GM12878 (cell line): ENCODE measurements at regions not wholly inside any gene's neighbourhood (a gene's known extent, or its start where the extent isn't known, plus 50 kb on each side); places are given as distances from the start of the nearest gene placed in this dataset.
A peak's percentile ranks its signal among the peaks of the same experiment; 100 is the strongest.

ENCODE experiments used
- ASH2L ChIP-seq: fragments of 300-600, 200-600 bp; sonication (generic); IDR thresholded peaks from 2 replicates; pipeline ENCODE4 v1.6.1; 2017; ENCODE audit warnings: low read depth, mild to moderate bottlenecking, borderline replicate concordance
- BMI1 ChIP-seq: fragments of 450-650 bp; IDR thresholded peaks from 2 replicates; pipeline ENCODE4 v1.6.1; 2016; ENCODE audit warnings: mild to moderate bottlenecking, moderate library complexity, borderline replicate concordance
- EED ChIP-seq: sonication (generic); IDR thresholded peaks from 2 replicates; pipeline ENCODE4 v1.6.1; 2016; ENCODE audit warnings: antibody characterized with exemption, low read depth
- FOS ChIP-seq: IDR thresholded peaks from 3 replicates; pipeline ENCODE4 v1.6.1; 2011; ENCODE audit warnings: borderline replicate concordance; ENCODE audit not compliant: insufficient read length; ENCODE audit errors: extremely low read depth
- JUNB ChIP-seq: IDR thresholded peaks from 2 replicates; pipeline ENCODE4 v1.6.1; 2016; ENCODE audit warnings: antibody characterized with exemption, mild to moderate bottlenecking
- KDM1A ChIP-seq: fragments of 200-600 bp; sonication (generic); IDR thresholded peaks from 2 replicates; pipeline ENCODE4 v1.6.1; 2016; ENCODE audit warnings: borderline replicate concordance
- NBN ChIP-seq: fragments of 450-650 bp; IDR thresholded peaks from 2 replicates; pipeline ENCODE4 v1.6.1; 2016
- NFXL1 ChIP-seq: fragments of 450-650 bp; IDR thresholded peaks from 2 replicates; pipeline ENCODE4 v1.6.1; 2017; ENCODE audit warnings: antibody characterized with exemption, mild to moderate bottlenecking, borderline replicate concordance
- POLR2A ChIP-seq: IDR thresholded peaks from 2 replicates; pipeline ENCODE4 v1.6.1; 2011; ENCODE audit warnings: low read depth, mild to moderate bottlenecking, low read length
- RB1 ChIP-seq: fragments of 450-650 bp; formaldehyde crosslinking; IDR thresholded peaks from 2 replicates; pipeline ENCODE4 v1.6.1; 2017; ENCODE audit warnings: mild to moderate bottlenecking, borderline replicate concordance
- RUNX3 ChIP-seq: IDR thresholded peaks from 2 replicates; pipeline ENCODE4 v1.6.1; 2012; ENCODE audit warnings: low read length, inconsistent platforms
- SMAD1 ChIP-seq: fragments of 450-650 bp; IDR thresholded peaks from 2 replicates; pipeline ENCODE4 v1.6.1; 2018; ENCODE audit warnings: mild to moderate bottlenecking, low read depth; ENCODE audit not compliant: partially characterized antibody
- SREBF2 ChIP-seq: IDR thresholded peaks from 2 replicates; pipeline ENCODE4 v1.6.1; 2012; ENCODE audit warnings: mild to moderate bottlenecking, low read length
- TF ChIP-seq, protein P1 (sequence below): fragments of 450-650 bp; IDR thresholded peaks from 2 replicates; pipeline ENCODE4 v1.6.1; 2017; ENCODE audit warnings: mild to moderate bottlenecking, moderate library complexity
- TF ChIP-seq, protein P2 (sequence below): IDR thresholded peaks from 2 replicates; pipeline ENCODE4 v1.6.1; 2012; ENCODE audit warnings: low read depth, low read length, improper control_type of control experiment
- TF ChIP-seq, protein P3 (sequence below), 3 experiments: IDR thresholded peaks in 2 of 3; conservative IDR thresholded peaks in 1 of 3; 2 replicates each; pipeline ENCODE4 v1.5.1; 2011; ENCODE audit warnings: low read depth in 3 of 3, low read length in 3 of 3, mild to moderate bottlenecking in 3 of 3, control low read depth in 2 of 3, moderate library complexity in 2 of 3, inconsistent platforms in 1 of 3, mixed read lengths in 1 of 3; ENCODE audit not compliant: control insufficient read depth in 2 of 3, insufficient read depth in 1 of 3; ENCODE audit errors: extremely low read depth in 1 of 3
- TF ChIP-seq, protein P4 (sequence below): fragments of 450-650 bp; formaldehyde crosslinking; IDR thresholded peaks from 2 replicates; pipeline ENCODE4 v1.4.0; 2020; ENCODE audit warnings: mild to moderate bottlenecking, moderate library complexity
- TF ChIP-seq, protein P5 (sequence below): fragments of 450-650 bp; IDR thresholded peaks from 2 replicates; pipeline ENCODE4 v1.6.1; 2017; ENCODE audit warnings: mild to moderate bottlenecking

DNA sequence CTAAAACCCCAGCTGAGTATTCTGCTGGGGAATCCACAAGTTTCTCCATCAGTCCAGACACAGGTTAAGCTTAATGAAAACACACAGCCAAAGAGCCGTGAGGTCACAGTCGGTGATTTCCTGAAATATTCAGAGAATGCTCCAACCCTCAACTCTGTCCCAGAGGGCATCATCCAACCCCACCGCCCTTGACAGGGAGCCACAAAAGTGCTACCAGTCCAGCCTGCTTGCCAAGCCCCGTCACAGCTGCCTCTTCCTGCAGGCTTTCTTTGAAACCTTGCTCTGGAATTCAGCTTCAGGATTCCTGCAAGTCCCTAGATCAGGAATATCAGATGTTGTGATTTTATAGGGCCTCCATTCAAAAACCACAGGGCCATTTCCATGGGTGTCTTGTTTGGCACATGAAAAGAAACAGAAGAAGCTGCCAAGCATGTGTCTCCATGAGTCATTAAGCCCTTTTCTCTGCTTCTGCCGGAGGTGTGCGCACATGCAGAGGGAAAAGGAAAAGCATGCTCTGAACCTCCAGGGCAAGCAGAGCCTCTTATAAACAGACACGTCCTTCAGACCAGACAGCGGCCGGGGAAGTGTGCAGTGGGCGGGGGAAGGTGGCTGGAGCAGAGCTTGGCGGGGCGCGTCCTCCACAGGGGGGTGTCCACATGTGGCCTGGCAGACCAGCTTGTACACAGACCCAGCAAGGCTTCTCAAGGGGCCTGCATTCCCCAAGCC lies 164.7 kb downstream of the KATNAL1 start (continued):
- TF ChIP-seq, protein P1, sequence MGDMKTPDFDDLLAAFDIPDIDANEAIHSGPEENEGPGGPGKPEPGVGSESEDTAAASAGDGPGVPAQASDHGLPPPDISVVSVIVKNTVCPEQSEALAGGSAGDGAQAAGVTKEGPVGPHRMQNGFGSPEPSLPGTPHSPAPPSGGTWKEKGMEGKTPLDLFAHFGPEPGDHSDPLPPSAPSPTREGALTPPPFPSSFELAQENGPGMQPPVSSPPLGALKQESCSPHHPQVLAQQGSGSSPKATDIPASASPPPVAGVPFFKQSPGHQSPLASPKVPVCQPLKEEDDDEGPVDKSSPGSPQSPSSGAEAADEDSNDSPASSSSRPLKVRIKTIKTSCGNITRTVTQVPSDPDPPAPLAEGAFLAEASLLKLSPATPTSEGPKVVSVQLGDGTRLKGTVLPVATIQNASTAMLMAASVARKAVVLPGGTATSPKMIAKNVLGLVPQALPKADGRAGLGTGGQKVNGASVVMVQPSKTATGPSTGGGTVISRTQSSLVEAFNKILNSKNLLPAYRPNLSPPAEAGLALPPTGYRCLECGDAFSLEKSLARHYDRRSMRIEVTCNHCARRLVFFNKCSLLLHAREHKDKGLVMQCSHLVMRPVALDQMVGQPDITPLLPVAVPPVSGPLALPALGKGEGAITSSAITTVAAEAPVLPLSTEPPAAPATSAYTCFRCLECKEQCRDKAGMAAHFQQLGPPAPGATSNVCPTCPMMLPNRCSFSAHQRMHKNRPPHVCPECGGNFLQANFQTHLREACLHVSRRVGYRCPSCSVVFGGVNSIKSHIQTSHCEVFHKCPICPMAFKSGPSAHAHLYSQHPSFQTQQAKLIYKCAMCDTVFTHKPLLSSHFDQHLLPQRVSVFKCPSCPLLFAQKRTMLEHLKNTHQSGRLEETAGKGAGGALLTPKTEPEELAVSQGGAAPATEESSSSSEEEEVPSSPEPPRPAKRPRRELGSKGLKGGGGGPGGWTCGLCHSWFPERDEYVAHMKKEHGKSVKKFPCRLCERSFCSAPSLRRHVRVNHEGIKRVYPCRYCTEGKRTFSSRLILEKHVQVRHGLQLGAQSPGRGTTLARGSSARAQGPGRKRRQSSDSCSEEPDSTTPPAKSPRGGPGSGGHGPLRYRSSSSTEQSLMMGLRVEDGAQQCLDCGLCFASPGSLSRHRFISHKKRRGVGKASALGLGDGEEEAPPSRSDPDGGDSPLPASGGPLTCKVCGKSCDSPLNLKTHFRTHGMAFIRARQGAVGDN = peak; percentile 53; the same call in 1 of the 2 replicates
- no peak for TF ChIP-seq BMI1
- no peak for TF ChIP-seq KDM1A
- no peak for TF ChIP-seq RB1
- TF ChIP-seq, protein P2, sequence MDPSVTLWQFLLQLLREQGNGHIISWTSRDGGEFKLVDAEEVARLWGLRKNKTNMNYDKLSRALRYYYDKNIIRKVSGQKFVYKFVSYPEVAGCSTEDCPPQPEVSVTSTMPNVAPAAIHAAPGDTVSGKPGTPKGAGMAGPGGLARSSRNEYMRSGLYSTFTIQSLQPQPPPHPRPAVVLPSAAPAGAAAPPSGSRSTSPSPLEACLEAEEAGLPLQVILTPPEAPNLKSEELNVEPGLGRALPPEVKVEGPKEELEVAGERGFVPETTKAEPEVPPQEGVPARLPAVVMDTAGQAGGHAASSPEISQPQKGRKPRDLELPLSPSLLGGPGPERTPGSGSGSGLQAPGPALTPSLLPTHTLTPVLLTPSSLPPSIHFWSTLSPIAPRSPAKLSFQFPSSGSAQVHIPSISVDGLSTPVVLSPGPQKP = no peak
- TF ChIP-seq ASH2L = no peak
- TF ChIP-seq, protein P3, sequence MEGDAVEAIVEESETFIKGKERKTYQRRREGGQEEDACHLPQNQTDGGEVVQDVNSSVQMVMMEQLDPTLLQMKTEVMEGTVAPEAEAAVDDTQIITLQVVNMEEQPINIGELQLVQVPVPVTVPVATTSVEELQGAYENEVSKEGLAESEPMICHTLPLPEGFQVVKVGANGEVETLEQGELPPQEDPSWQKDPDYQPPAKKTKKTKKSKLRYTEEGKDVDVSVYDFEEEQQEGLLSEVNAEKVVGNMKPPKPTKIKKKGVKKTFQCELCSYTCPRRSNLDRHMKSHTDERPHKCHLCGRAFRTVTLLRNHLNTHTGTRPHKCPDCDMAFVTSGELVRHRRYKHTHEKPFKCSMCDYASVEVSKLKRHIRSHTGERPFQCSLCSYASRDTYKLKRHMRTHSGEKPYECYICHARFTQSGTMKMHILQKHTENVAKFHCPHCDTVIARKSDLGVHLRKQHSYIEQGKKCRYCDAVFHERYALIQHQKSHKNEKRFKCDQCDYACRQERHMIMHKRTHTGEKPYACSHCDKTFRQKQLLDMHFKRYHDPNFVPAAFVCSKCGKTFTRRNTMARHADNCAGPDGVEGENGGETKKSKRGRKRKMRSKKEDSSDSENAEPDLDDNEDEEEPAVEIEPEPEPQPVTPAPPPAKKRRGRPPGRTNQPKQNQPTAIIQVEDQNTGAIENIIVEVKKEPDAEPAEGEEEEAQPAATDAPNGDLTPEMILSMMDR (IDR thresholded peaks at IDR 0.05 in 2 of 3, conservative IDR thresholded peaks at IDR 0.05 in 1 of 3; ENCODE audit: control insufficient read depth in 2 of 3, extremely low read depth in 1 of 3, insufficient read depth in 1 of 3, low read depth in 3 of 3, low read length in 3 of 3) = no peak
- TF ChIP-seq NFXL1 = no peak
- peak; percentile 78 for TF ChIP-seq EED
- peak; percentile 76 for TF ChIP-seq RUNX3
- TF ChIP-seq NBN = 0 out of 2 replicates have a peak, but pooled peaks have one; percentile 6
- TF ChIP-seq FOS = no peak
- TF ChIP-seq, protein P4, sequence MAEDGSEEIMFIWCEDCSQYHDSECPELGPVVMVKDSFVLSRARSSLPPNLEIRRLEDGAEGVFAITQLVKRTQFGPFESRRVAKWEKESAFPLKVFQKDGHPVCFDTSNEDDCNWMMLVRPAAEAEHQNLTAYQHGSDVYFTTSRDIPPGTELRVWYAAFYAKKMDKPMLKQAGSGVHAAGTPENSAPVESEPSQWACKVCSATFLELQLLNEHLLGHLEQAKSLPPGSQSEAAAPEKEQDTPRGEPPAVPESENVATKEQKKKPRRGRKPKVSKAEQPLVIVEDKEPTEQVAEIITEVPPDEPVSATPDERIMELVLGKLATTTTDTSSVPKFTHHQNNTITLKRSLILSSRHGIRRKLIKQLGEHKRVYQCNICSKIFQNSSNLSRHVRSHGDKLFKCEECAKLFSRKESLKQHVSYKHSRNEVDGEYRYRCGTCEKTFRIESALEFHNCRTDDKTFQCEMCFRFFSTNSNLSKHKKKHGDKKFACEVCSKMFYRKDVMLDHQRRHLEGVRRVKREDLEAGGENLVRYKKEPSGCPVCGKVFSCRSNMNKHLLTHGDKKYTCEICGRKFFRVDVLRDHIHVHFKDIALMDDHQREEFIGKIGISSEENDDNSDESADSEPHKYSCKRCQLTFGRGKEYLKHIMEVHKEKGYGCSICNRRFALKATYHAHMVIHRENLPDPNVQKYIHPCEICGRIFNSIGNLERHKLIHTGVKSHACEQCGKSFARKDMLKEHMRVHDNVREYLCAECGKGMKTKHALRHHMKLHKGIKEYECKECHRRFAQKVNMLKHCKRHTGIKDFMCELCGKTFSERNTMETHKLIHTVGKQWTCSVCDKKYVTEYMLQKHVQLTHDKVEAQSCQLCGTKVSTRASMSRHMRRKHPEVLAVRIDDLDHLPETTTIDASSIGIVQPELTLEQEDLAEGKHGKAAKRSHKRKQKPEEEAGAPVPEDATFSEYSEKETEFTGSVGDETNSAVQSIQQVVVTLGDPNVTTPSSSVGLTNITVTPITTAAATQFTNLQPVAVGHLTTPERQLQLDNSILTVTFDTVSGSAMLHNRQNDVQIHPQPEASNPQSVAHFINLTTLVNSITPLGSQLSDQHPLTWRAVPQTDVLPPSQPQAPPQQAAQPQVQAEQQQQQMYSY (CRISPR knock-in tag) = no peak
- no peak for TF ChIP-seq POLR2A
- TF ChIP-seq, protein P5, sequence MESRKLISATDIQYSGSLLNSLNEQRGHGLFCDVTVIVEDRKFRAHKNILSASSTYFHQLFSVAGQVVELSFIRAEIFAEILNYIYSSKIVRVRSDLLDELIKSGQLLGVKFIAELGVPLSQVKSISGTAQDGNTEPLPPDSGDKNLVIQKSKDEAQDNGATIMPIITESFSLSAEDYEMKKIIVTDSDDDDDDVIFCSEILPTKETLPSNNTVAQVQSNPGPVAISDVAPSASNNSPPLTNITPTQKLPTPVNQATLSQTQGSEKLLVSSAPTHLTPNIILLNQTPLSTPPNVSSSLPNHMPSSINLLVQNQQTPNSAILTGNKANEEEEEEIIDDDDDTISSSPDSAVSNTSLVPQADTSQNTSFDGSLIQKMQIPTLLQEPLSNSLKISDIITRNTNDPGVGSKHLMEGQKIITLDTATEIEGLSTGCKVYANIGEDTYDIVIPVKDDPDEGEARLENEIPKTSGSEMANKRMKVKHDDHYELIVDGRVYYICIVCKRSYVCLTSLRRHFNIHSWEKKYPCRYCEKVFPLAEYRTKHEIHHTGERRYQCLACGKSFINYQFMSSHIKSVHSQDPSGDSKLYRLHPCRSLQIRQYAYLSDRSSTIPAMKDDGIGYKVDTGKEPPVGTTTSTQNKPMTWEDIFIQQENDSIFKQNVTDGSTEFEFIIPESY = no peak
- no peak for TF ChIP-seq SMAD1
- peak; percentile 28; the same call in 1 of the 2 replicates for TF ChIP-seq JUNB
- TF ChIP-seq SREBF2 = no peak
